AG09309 (cell line): ENCODE measurements at regions not wholly inside any gene's neighbourhood (a gene's known extent, or its start where the extent isn't known, plus 50 kb on each side); places are given as distances from the start of the nearest gene placed in this dataset.

Source experiments
- DNase-seq: peaks from one replicate; pipeline ENCODE4 v3.0.0-alpha.2; 2010; ENCODE audit warnings: low read depth
- H3K4me3 ChIP-seq: 2 replicates; pipeline ENCODE4 v1.5.1; 2011; ENCODE audit warnings: mild to moderate bottlenecking, low read depth, low read length, moderate library complexity; ENCODE audit not compliant: control insufficient read depth
- CTCF ChIP-seq: IDR thresholded peaks from 2 replicates; pipeline ENCODE4 v1.5.1; 2011; ENCODE audit warnings: mild to moderate bottlenecking, low read depth, low read length, inconsistent platforms; ENCODE audit not compliant: insufficient read depth, control insufficient read depth; ENCODE audit errors: missing control alignments

- H3K4me3 ChIP-seq = no peak overlapping the region
- DNase-seq = no peak
- TF ChIP-seq CTCF = no peak
These were observed 83.9 kb upstream of the YWHAQ start for GRCh38 chr2:9714630-9715214.

- no peak for TF ChIP-seq CTCF
- no peak overlapping the region for H3K4me3 ChIP-seq
- DNase-seq = no peak
These were observed 84.4 kb upstream of the YWHAQ start for GRCh38 chr2:9715238-9715637.

GRCh38 chr2:9717886-9718451, 87.2 kb upstream of the YWHAQ start:
- no peak for TF ChIP-seq CTCF
- DNase-seq = no peak
- H3K4me3 ChIP-seq = no peak overlapping the region

GRCh38 chr2:9720352-9721093, 89.7 kb upstream of the YWHAQ start:
- DNase-seq = no peak
- TF ChIP-seq CTCF = no peak
- no peak overlapping the region for H3K4me3 ChIP-seq

- TF ChIP-seq CTCF = no peak
- no peak overlapping the region for H3K4me3 ChIP-seq
- DNase-seq = no peak
These were observed 90.5 kb upstream of the YWHAQ start for GRCh38 chr2:9721344-9721743.

GRCh38 chr2:9722451-9722850, 91.7 kb upstream of the YWHAQ start:
- TF ChIP-seq CTCF = no peak
- H3K4me3 ChIP-seq = no peak overlapping the region
- DNase-seq = no peak
